ENCODE measurements at regions not wholly inside any gene's neighbourhood (a gene's known extent, or its start where the extent isn't known, plus 50 kb on each side); places are given as distances from the start of the nearest gene placed in this dataset.

- Histone ChIP-seq H3K27ac (ENCODE audit: low read depth, low read length, severe bottlenecking) (no peak overlapping the region), H3K4me1 (ENCODE audit: control insufficient read depth, insufficient read depth, low read length, poor library complexity, severe bottlenecking) (peaks cover 10% of the 10 kb centered on the region), H3K4me3 (ENCODE audit: extremely low read depth, insufficient read depth, low read length, poor library complexity, severe bottlenecking) (no peak overlapping the region), H3K9me3 (ENCODE audit: control insufficient read depth, low read length) (peaks cover 4% of the 10 kb centered on the region), H3K36me3 (ENCODE audit: control insufficient read depth, insufficient read depth, low read length) (no peaks in the 10 kb centered on the region)
- 92 to 96% methylated on average over 8 to 9 of the region's 11 CpGs for WGBS, 2 experiments (ENCODE audit: insufficient coverage in 2 of 2)
These were observed 73.9 kb downstream of the LSM3 start for GRCh38 chr3:14252321-14253021.

GRCh38 chr3:14253022-14253706 is 74.5 kb downstream of the LSM3 start:
- Histone ChIP-seq H3K4me1 (ENCODE audit: control insufficient read depth, insufficient read depth, low read length, poor library complexity, severe bottlenecking) (peaks cover 10% of the 10 kb centered on the region), H3K9me3 (ENCODE audit: control insufficient read depth, low read length) (peaks cover 4% of the 10 kb centered on the region), H3K36me3 (ENCODE audit: control insufficient read depth, insufficient read depth, low read length) (no peaks in the 10 kb centered on the region), H3K27ac (ENCODE audit: low read depth, low read length, severe bottlenecking) (no peak overlapping the region), H3K4me3 (ENCODE audit: extremely low read depth, insufficient read depth, low read length, poor library complexity, severe bottlenecking) (no peak overlapping the region)
- WGBS, 2 experiments (ENCODE audit: insufficient coverage in 2 of 2) = 93 to 95% methylated on average over 8 to 10 of the region's 11 CpGs

DNA sequence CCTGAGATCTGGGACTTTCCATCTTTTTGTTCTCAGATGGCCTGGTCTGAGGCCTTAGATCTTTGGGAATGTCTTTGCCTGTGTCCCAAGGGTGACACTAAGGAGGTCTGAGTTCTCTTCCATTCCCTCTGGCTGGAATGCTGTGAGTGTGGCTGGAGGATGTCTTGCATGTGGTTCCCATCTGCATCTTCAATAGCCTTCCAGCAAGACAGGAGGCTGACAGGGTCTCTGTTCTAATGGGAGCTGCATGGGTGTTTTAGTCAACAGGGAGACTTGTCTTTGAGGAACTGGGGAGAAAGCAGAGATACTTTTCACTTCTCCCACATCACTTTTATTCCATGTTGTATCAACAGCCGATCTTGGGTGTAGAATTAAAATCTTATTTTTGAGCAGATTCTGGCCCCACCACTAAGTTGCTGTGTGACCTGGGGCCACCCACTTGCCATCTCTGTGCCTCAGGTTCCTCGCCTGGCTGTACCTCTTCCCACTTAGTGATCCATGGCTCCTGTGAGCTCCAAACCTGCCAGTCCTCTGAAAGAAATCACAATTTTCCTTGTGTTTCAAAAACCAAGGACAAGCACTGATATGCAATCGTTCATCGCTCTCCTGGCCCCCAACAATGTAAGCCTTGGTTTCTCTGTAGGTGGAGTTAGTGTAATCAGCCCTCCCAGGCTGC is 75.2 kb downstream of the LSM3 start:
- WGBS, 2 experiments (ENCODE audit: insufficient coverage in 2 of 2) = 83 to 100% methylated on average over 1 to 3 of the region's 4 CpGs
- peaks cover 7% of the 10 kb centered on the region for H3K4me1 ChIP-seq (ENCODE audit: control insufficient read depth, insufficient read depth, low read length, poor library complexity, severe bottlenecking)
- no peaks in the 10 kb centered on the region for H3K36me3 ChIP-seq (ENCODE audit: control insufficient read depth, insufficient read depth, low read length)
- peaks cover 4% of the 10 kb centered on the region for H3K9me3 ChIP-seq (ENCODE audit: control insufficient read depth, low read length)
- no peak overlapping the region for H3K4me3 ChIP-seq (ENCODE audit: extremely low read depth, insufficient read depth, low read length, poor library complexity, severe bottlenecking)
- H3K27ac ChIP-seq (ENCODE audit: low read depth, low read length, severe bottlenecking) = no peak overlapping the region

DNA sequence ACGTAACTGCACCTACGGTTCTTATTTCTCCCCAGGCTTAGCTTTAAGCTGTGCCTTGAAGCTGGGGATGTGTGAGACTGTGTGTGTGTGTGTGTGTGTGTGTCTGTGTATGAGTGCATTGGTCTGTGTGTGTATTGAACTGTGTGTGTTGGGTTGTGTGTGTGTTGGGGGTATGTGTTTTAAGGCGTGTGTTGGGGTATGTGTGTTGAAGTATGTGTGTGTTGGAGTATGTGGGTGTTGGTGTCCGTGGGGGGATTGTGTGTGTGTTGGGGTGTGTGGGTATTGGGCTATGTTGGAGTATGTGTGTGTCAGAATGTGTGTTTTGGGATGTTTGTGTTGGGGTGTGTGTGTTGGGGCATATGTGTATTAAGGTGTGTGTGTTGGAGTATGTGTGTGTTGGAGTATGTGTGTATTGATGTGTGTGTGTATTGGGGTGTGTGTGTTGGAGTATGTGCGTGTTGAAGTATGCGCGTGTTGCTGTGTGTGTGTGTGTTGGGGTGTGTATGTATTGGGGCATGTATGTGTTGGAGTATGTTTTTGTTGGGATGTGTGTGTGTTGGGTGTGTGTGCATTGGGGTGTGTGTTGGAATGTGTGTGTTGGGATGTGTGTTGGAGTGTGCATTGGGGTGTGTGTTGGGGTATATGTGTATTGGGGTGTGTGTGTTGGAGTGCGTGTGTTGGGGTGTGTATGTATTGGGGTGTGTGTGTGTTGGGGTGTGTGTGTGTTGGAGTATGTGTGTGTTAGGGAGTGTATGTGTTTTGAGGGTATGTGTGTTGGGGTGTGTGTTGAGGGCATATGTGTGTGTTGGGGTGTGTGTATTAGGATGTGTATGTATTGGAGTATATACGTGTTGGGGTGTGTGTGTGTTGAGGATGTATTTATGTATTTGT is 76.4 kb downstream of the LSM3 start:
- 87 to 95% methylated on average over 7 of the region's 9 CpGs for WGBS, 2 experiments (ENCODE audit: insufficient coverage in 2 of 2)
- H3K4me1 ChIP-seq (ENCODE audit: control insufficient read depth, insufficient read depth, low read length, poor library complexity, severe bottlenecking) = peaks cover 4% of the 10 kb centered on the region
- no peak overlapping the region for H3K27ac ChIP-seq (ENCODE audit: low read depth, low read length, severe bottlenecking)
- peaks cover 4% of the 10 kb centered on the region for H3K9me3 ChIP-seq (ENCODE audit: control insufficient read depth, low read length)
- H3K36me3 ChIP-seq (ENCODE audit: control insufficient read depth, insufficient read depth, low read length) = no peaks in the 10 kb centered on the region
- H3K4me3 ChIP-seq (ENCODE audit: extremely low read depth, insufficient read depth, low read length, poor library complexity, severe bottlenecking) = no peak overlapping the region

- no peaks in the 10 kb centered on the region for H3K36me3 ChIP-seq (ENCODE audit: control insufficient read depth, insufficient read depth, low read length)
- WGBS, 2 experiments (ENCODE audit: insufficient coverage in 2 of 2) = 83% methylated on average over 2 of the region's 2 CpGs; no CpG with 5 or more reads in 1 of the 2 experiments
- no peaks in the 10 kb centered on the region for H3K9me3 ChIP-seq (ENCODE audit: control insufficient read depth, low read length)
- H3K4me3 ChIP-seq (ENCODE audit: extremely low read depth, insufficient read depth, low read length, poor library complexity, severe bottlenecking) = no peak overlapping the region
- H3K27ac ChIP-seq (ENCODE audit: low read depth, low read length, severe bottlenecking) = no peak overlapping the region
- H3K4me1 ChIP-seq (ENCODE audit: control insufficient read depth, insufficient read depth, low read length, poor library complexity, severe bottlenecking) = peaks cover 4% of the 10 kb centered on the region
These were observed 77.4 kb downstream of the LSM3 start for GRCh38 chr3:14256046-14256445.

GRCh38 chr3:14256561-14257342 is 78.1 kb downstream of the LSM3 start:
- 28 to 47% methylated on average over 4 to 7 of the region's 9 CpGs for WGBS, 2 experiments (ENCODE audit: insufficient coverage in 2 of 2)
- H3K27ac ChIP-seq (ENCODE audit: low read depth, low read length, severe bottlenecking) = no peak overlapping the region

GRCh38 chr3:14258906-14259904 is 80.6 kb downstream of the LSM3 start:
- 82 to 87% methylated on average over 9 to 10 of the region's 12 CpGs for WGBS, 2 experiments (ENCODE audit: insufficient coverage in 2 of 2)
- Histone ChIP-seq H3K4me1 (ENCODE audit: control insufficient read depth, insufficient read depth, low read length, poor library complexity, severe bottlenecking) (no peaks in the 10 kb centered on the region), H3K9me3 (ENCODE audit: control insufficient read depth, low read length) (no peaks in the 10 kb centered on the region), H3K27ac (ENCODE audit: low read depth, low read length, severe bottlenecking) (no peak overlapping the region), H3K4me3 (ENCODE audit: extremely low read depth, insufficient read depth, low read length, poor library complexity, severe bottlenecking) (no peak overlapping the region), H3K36me3 (ENCODE audit: control insufficient read depth, insufficient read depth, low read length) (no peaks in the 10 kb centered on the region)

More at GRCh38 chr3:14256561-14257342, 78.1 kb downstream of the LSM3 start:
- no peaks in the 10 kb centered on the region for H3K36me3 ChIP-seq (ENCODE audit: control insufficient read depth, insufficient read depth, low read length)
- peaks cover 4% of the 10 kb centered on the region for H3K4me1 ChIP-seq (ENCODE audit: control insufficient read depth, insufficient read depth, low read length, poor library complexity, severe bottlenecking)
- H3K4me3 ChIP-seq (ENCODE audit: extremely low read depth, insufficient read depth, low read length, poor library complexity, severe bottlenecking) = no peak overlapping the region
- H3K9me3 ChIP-seq (ENCODE audit: control insufficient read depth, low read length) = no peaks in the 10 kb centered on the region

DNA sequence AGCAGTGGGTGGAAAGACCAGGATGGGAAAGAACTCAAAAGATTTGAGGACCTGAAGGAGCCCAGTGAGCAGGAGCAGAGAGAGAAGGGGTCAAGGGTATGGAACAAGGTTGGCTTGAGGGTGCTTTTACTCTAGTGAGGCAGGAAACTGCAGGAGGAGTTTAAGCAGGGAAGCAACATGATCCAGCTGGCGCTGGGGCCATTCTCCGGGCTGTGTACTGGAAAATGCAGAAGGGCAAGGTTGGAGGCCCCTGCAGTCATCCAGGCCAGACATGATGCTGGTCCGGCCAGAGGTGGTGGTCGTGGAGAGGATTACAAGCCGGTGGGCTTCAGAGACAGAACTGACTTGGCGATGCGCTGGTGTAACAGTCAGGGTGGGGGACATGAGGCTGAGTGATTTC is 81.8 kb downstream of the LSM3 start:
- no peak overlapping the region for H3K4me3 ChIP-seq (ENCODE audit: extremely low read depth, insufficient read depth, low read length, poor library complexity, severe bottlenecking)
- no peaks in the 10 kb centered on the region for H3K36me3 ChIP-seq (ENCODE audit: control insufficient read depth, insufficient read depth, low read length)
- H3K4me1 ChIP-seq (ENCODE audit: control insufficient read depth, insufficient read depth, low read length, poor library complexity, severe bottlenecking) = no peaks in the 10 kb centered on the region
- H3K9me3 ChIP-seq (ENCODE audit: control insufficient read depth, low read length) = no peaks in the 10 kb centered on the region
- 78 to 83% methylated on average over 7 of the region's 7 CpGs for whole genome bisulfite sequencing, 2 experiments (ENCODE audit: insufficient coverage in 2 of 2)
- H3K27ac ChIP-seq (ENCODE audit: low read depth, low read length, severe bottlenecking) = no peak overlapping the region

DNA sequence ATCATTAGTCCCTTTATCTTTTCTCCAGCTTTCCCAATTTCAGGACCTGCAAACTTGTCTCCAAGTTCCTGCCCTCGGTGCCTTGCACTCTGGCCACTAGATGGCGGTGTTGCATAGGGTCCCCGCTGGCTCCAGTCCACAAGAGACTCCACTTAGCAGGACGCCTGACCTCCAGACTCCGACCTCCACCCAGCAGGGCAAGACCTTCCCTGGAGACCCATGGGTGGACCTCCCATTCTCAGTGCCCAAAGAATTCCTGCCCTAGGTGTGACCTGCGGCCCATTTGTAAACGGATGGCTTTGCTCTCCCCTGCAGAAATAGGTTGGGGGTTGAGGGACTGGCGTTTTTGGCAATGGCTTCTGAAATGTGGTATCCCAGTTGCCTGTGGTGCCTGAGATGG is 82.6 kb downstream of the LSM3 start:
- H3K36me3 ChIP-seq (ENCODE audit: control insufficient read depth, insufficient read depth, low read length) = no peaks in the 10 kb centered on the region
- no peaks in the 10 kb centered on the region for H3K9me3 ChIP-seq (ENCODE audit: control insufficient read depth, low read length)
- H3K4me1 ChIP-seq (ENCODE audit: control insufficient read depth, insufficient read depth, low read length, poor library complexity, severe bottlenecking) = peaks cover under 1% of the 10 kb centered on the region
- H3K27ac ChIP-seq (ENCODE audit: low read depth, low read length, severe bottlenecking) = no peak overlapping the region
- 8 to 18% methylated on average over 6 to 7 of the region's 8 CpGs for WGBS, 2 experiments (ENCODE audit: insufficient coverage in 2 of 2)
- no peak overlapping the region for H3K4me3 ChIP-seq (ENCODE audit: extremely low read depth, insufficient read depth, low read length, poor library complexity, severe bottlenecking)

Data from mesodermal cell (in vitro differentiated cells).